Activated T-helper 1 cell treated with anti-CD3 and anti-CD28 coated beads, Interleukin-12 subunit alpha, Interleukin-12 subunit beta, Interleukin-2, Interleukin-4 antibody, amounts not matched to agents 30 ng/mL and 10 ng/mL and 1 ng/mL, durations not matched to agents 14 hours and 24 hours and 36 hours (primary cell): ENCODE measurements at regions not wholly inside any gene's neighbourhood (a gene's known extent, or its start where the extent isn't known, plus 50 kb on each side); places are given as distances from the start of the nearest gene placed in this dataset.

Experiments used
- DNase-seq: peaks from one replicate; pipeline ENCODE4 v3.0.0; 2021; ENCODE audit warnings: low spot score
- H3K27ac Mint-ChIP-seq: one replicate; pipeline ENCODE4 v1.8.0; 2021; ENCODE audit warnings: mild to moderate bottlenecking, mixed read lengths
- H3K27me3 Mint-ChIP-seq: one replicate; pipeline ENCODE4 v1.8.0; 2022; ENCODE audit warnings: mild to moderate bottlenecking, moderate library complexity, mixed read lengths; ENCODE audit not compliant: insufficient read depth
- H3K36me3 Mint-ChIP-seq: one replicate; pipeline ENCODE4 v1.8.0; 2021; ENCODE audit warnings: low read depth, mixed read lengths
- H3K4me1 Mint-ChIP-seq: one replicate; pipeline ENCODE4 v1.8.0; 2021; ENCODE audit warnings: low read depth, mixed read lengths
- H3K4me3 Mint-ChIP-seq: one replicate; pipeline ENCODE4 v1.8.0; 2021; ENCODE audit warnings: mild to moderate bottlenecking, moderate library complexity, mixed read lengths
- H3K9me3 Mint-ChIP-seq: one replicate; pipeline ENCODE4 v1.8.0; 2021; ENCODE audit warnings: mixed read lengths
- intact Hi-C: fragments of 100-400 bp; cut with micrococcal nuclease; formaldehyde crosslinking; loops from one replicate; pipeline ENCODE4 v1.15.1; 2024

GRCh38 chr2:17190527-17190926 is 327.7 kb downstream of the RAD51AP2 start:
- Mint-ChIP-seq H3K27me3 (no peaks in the 10 kb centered on the region), H3K4me1 (no peaks in the 10 kb centered on the region), H3K36me3 (no peaks in the 10 kb centered on the region), H3K27ac (no peak overlapping the region), H3K9me3 (no peaks in the 10 kb centered on the region), H3K4me3 (no peak overlapping the region)
- DNase-seq: no peak
- intact Hi-C loops: no loop called here

GRCh38 chr2:17188721-17189120 is 329.5 kb downstream of the RAD51AP2 start:
- no peak for DNase-seq
- Mint-ChIP-seq H3K9me3 (no peaks in the 10 kb centered on the region), H3K36me3 (no peaks in the 10 kb centered on the region), H3K4me3 (no peak overlapping the region), H3K4me1 (no peaks in the 10 kb centered on the region), H3K27me3 (no peaks in the 10 kb centered on the region), H3K27ac (no peak overlapping the region)
- intact Hi-C loops: no loop called here

GRCh38 chr2:17184512-17184911 is 333.7 kb downstream of the RAD51AP2 start:
- H3K36me3 Mint-ChIP-seq: no peaks in the 10 kb centered on the region
- intact Hi-C loops: no loop called here
- H3K27me3 Mint-ChIP-seq: no peaks in the 10 kb centered on the region

GRCh38 chr2:17182399-17182798 is 335.8 kb downstream of the RAD51AP2 start:
- no peak for DNase-seq
- no peak overlapping the region for H3K4me3 Mint-ChIP-seq
- no peaks in the 10 kb centered on the region for H3K27me3 Mint-ChIP-seq
- H3K27ac Mint-ChIP-seq: no peak overlapping the region
- no peaks in the 10 kb centered on the region for H3K9me3 Mint-ChIP-seq
- no peaks in the 10 kb centered on the region for H3K36me3 Mint-ChIP-seq
- intact Hi-C loops: no loop called here
- no peaks in the 10 kb centered on the region for H3K4me1 Mint-ChIP-seq

More at GRCh38 chr2:17184512-17184911, 333.7 kb downstream of the RAD51AP2 start:
- no peak overlapping the region for H3K27ac Mint-ChIP-seq
- DNase-seq: no peak
- no peaks in the 10 kb centered on the region for H3K9me3 Mint-ChIP-seq
- H3K4me3 Mint-ChIP-seq: no peak overlapping the region
- H3K4me1 Mint-ChIP-seq: no peaks in the 10 kb centered on the region

- H3K9me3 Mint-ChIP-seq: no peaks in the 10 kb centered on the region
- H3K27me3 Mint-ChIP-seq: no peaks in the 10 kb centered on the region
- no peak overlapping the region for H3K4me3 Mint-ChIP-seq
- no peaks in the 10 kb centered on the region for H3K36me3 Mint-ChIP-seq
- H3K27ac Mint-ChIP-seq: no peak overlapping the region
- intact Hi-C loops: no loop called here
- DNase-seq: no peak
- no peaks in the 10 kb centered on the region for H3K4me1 Mint-ChIP-seq
Measured at GRCh38 chr2:17181051-17181752, 337.0 kb downstream of the RAD51AP2 start.

GRCh38 chr2:17179145-17179808 is 339.0 kb downstream of the RAD51AP2 start:
- H3K4me1 Mint-ChIP-seq: no peaks in the 10 kb centered on the region
- H3K27me3 Mint-ChIP-seq: no peaks in the 10 kb centered on the region
- no peak overlapping the region for H3K27ac Mint-ChIP-seq
- no peak for DNase-seq
- intact Hi-C loops: no loop called here
- no peaks in the 10 kb centered on the region for H3K36me3 Mint-ChIP-seq
- H3K9me3 Mint-ChIP-seq: no peaks in the 10 kb centered on the region
- H3K4me3 Mint-ChIP-seq: no peak overlapping the region

- no peak for DNase-seq
- Mint-ChIP-seq H3K27me3 (no peaks in the 10 kb centered on the region), H3K27ac (no peak overlapping the region), H3K36me3 (no peaks in the 10 kb centered on the region), H3K4me3 (no peak overlapping the region), H3K9me3 (no peaks in the 10 kb centered on the region), H3K4me1 (no peaks in the 10 kb centered on the region)
- intact Hi-C loops: no loop called here
Measured at GRCh38 chr2:17177088-17177487, 341.2 kb downstream of the RAD51AP2 start.

GRCh38 chr2:17171446-17172049 is 346.7 kb downstream of the RAD51AP2 start:
- intact Hi-C loops: no loop called here
- no peaks in the 10 kb centered on the region for H3K36me3 Mint-ChIP-seq
- no peaks in the 10 kb centered on the region for H3K27me3 Mint-ChIP-seq
- no peak overlapping the region for H3K4me3 Mint-ChIP-seq
- DNase-seq: no peak
- H3K4me1 Mint-ChIP-seq: no peaks in the 10 kb centered on the region
- no peak overlapping the region for H3K27ac Mint-ChIP-seq
- no peaks in the 10 kb centered on the region for H3K9me3 Mint-ChIP-seq

GRCh38 chr2:17166506-17166905 is 351.7 kb downstream of the RAD51AP2 start:
- intact Hi-C loops: no loop called here
- Mint-ChIP-seq H3K27ac (no peak overlapping the region), H3K4me3 (no peak overlapping the region), H3K36me3 (no peaks in the 10 kb centered on the region), H3K27me3 (no peaks in the 10 kb centered on the region), H3K4me1 (no peaks in the 10 kb centered on the region), H3K9me3 (no peaks in the 10 kb centered on the region)
- DNase-seq: no peak

GRCh38 chr2:17164550-17164949 is 353.7 kb downstream of the RAD51AP2 start:
- H3K4me3 Mint-ChIP-seq: no peak overlapping the region
- intact Hi-C loops: no loop called here
- H3K27ac Mint-ChIP-seq: no peak overlapping the region
- H3K4me1 Mint-ChIP-seq: no peaks in the 10 kb centered on the region
- H3K9me3 Mint-ChIP-seq: no peaks in the 10 kb centered on the region
- no peaks in the 10 kb centered on the region for H3K27me3 Mint-ChIP-seq
- H3K36me3 Mint-ChIP-seq: no peaks in the 10 kb centered on the region
- no peak for DNase-seq

- no peaks in the 10 kb centered on the region for H3K4me1 Mint-ChIP-seq
- H3K4me3 Mint-ChIP-seq: no peak overlapping the region
- DNase-seq: no peak
- H3K36me3 Mint-ChIP-seq: no peaks in the 10 kb centered on the region
- no peaks in the 10 kb centered on the region for H3K9me3 Mint-ChIP-seq
- no peak overlapping the region for H3K27ac Mint-ChIP-seq
- intact Hi-C loops: no loop called here
- no peaks in the 10 kb centered on the region for H3K27me3 Mint-ChIP-seq
Measured at GRCh38 chr2:17163638-17164037, 354.6 kb downstream of the RAD51AP2 start.

GRCh38 chr2:17162713-17163112 is 355.5 kb downstream of the RAD51AP2 start:
- no peaks in the 10 kb centered on the region for H3K9me3 Mint-ChIP-seq
- no peak overlapping the region for H3K4me3 Mint-ChIP-seq
- no peak for DNase-seq
- no peaks in the 10 kb centered on the region for H3K27me3 Mint-ChIP-seq
- H3K27ac Mint-ChIP-seq: no peak overlapping the region
- no peaks in the 10 kb centered on the region for H3K36me3 Mint-ChIP-seq
- H3K4me1 Mint-ChIP-seq: no peaks in the 10 kb centered on the region
- intact Hi-C loops: no loop called here

GRCh38 chr2:17160594-17160993 is 357.6 kb downstream of the RAD51AP2 start:
- no peaks in the 10 kb centered on the region for H3K36me3 Mint-ChIP-seq
- no peak for DNase-seq
- H3K4me3 Mint-ChIP-seq: no peak overlapping the region
- H3K27ac Mint-ChIP-seq: no peak overlapping the region
- no peaks in the 10 kb centered on the region for H3K9me3 Mint-ChIP-seq
- intact Hi-C loops: no loop called here
- no peaks in the 10 kb centered on the region for H3K27me3 Mint-ChIP-seq
- no peaks in the 10 kb centered on the region for H3K4me1 Mint-ChIP-seq
